ENCODE measurements at regions not wholly inside any gene's neighbourhood (a gene's known extent, or its start where the extent isn't known, plus 50 kb on each side); places are given as distances from the start of the nearest gene placed in this dataset.
"Not testable (repeated sequence)": the region's sequence is repeated elsewhere in the genome, so short reads cannot be mapped to it uniquely, and the experiment has no call there.

- TF ChIP-seq, protein P1, sequence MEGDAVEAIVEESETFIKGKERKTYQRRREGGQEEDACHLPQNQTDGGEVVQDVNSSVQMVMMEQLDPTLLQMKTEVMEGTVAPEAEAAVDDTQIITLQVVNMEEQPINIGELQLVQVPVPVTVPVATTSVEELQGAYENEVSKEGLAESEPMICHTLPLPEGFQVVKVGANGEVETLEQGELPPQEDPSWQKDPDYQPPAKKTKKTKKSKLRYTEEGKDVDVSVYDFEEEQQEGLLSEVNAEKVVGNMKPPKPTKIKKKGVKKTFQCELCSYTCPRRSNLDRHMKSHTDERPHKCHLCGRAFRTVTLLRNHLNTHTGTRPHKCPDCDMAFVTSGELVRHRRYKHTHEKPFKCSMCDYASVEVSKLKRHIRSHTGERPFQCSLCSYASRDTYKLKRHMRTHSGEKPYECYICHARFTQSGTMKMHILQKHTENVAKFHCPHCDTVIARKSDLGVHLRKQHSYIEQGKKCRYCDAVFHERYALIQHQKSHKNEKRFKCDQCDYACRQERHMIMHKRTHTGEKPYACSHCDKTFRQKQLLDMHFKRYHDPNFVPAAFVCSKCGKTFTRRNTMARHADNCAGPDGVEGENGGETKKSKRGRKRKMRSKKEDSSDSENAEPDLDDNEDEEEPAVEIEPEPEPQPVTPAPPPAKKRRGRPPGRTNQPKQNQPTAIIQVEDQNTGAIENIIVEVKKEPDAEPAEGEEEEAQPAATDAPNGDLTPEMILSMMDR (IDR thresholded peaks at IDR 0.05), result no peak
- DNase-seq (ENCODE audit: low spot score), result no peak
- Mint-ChIP-seq H3K27me3 (ENCODE audit: low read depth) (no peaks in the 10 kb centered on the region), H3K36me3 (ENCODE audit: low read depth) (no peaks in the 10 kb centered on the region), H3K9me3 (ENCODE audit: low read depth) (peaks cover 58% of the 10 kb centered on the region), H3K4me3 (ENCODE audit: unreplicated experiment) (no peak overlapping the region), H3K27ac (ENCODE audit: unreplicated experiment) (no peak overlapping the region), H3K4me1 (ENCODE audit: low read depth) (no peaks in the 10 kb centered on the region)
These were observed 593.7 kb downstream of the TMEM121 start for GRCh38 chr14:106120101-106120500.

GRCh38 chr14:106129274-106129673 lies 602.9 kb downstream of the TMEM121 start:
- H3K27ac Mint-ChIP-seq (ENCODE audit: unreplicated experiment), result no peak overlapping the region
- no peak overlapping the region for H3K4me3 Mint-ChIP-seq (ENCODE audit: unreplicated experiment)
- H3K27me3 Mint-ChIP-seq (ENCODE audit: low read depth), result no peaks in the 10 kb centered on the region
- no peaks in the 10 kb centered on the region for H3K36me3 Mint-ChIP-seq (ENCODE audit: low read depth)
- H3K9me3 Mint-ChIP-seq (ENCODE audit: low read depth), result peaks cover 61% of the 10 kb centered on the region
- H3K4me1 Mint-ChIP-seq (ENCODE audit: low read depth), result no peaks in the 10 kb centered on the region
- TF ChIP-seq, protein P1 (IDR thresholded peaks at IDR 0.05), result no peak
- no peak for DNase-seq (ENCODE audit: low spot score)

- DNase-seq (ENCODE audit: low spot score); H3K4me3 Mint-ChIP-seq (ENCODE audit: unreplicated experiment); H3K27ac Mint-ChIP-seq (ENCODE audit: unreplicated experiment); H3K4me1 Mint-ChIP-seq (ENCODE audit: low read depth); H3K36me3 Mint-ChIP-seq (ENCODE audit: low read depth); H3K27me3 Mint-ChIP-seq (ENCODE audit: low read depth): not testable (repeated sequence)
- H3K9me3 Mint-ChIP-seq (ENCODE audit: low read depth), result peaks cover 60% of the 10 kb centered on the region
These were observed 603.7 kb downstream of the TMEM121 start for GRCh38 chr14:106129904-106130661.

- not testable (repeated sequence) for H3K4me3 Mint-ChIP-seq (ENCODE audit: unreplicated experiment); H3K27ac Mint-ChIP-seq (ENCODE audit: unreplicated experiment); H3K4me1 Mint-ChIP-seq (ENCODE audit: low read depth); H3K27me3 Mint-ChIP-seq (ENCODE audit: low read depth); H3K36me3 Mint-ChIP-seq (ENCODE audit: low read depth); DNase-seq (ENCODE audit: low spot score)
- H3K9me3 Mint-ChIP-seq (ENCODE audit: low read depth), result peaks cover 46% of the 10 kb centered on the region
These were observed 606.7 kb downstream of the TMEM121 start for GRCh38 chr14:106133126-106133525.

GRCh38 chr14:106134886-106135285 lies 608.5 kb downstream of the TMEM121 start:
- TF ChIP-seq, protein P1 (IDR thresholded peaks at IDR 0.05), result no peak
- Mint-ChIP-seq H3K4me3 (ENCODE audit: unreplicated experiment) (no peak overlapping the region), H3K27ac (ENCODE audit: unreplicated experiment) (no peak overlapping the region), H3K9me3 (ENCODE audit: low read depth) (peaks cover 35% of the 10 kb centered on the region), H3K4me1 (ENCODE audit: low read depth) (no peaks in the 10 kb centered on the region), H3K36me3 (ENCODE audit: low read depth) (no peaks in the 10 kb centered on the region), H3K27me3 (ENCODE audit: low read depth) (no peaks in the 10 kb centered on the region)
- DNase-seq (ENCODE audit: low spot score), result no peak

DNA sequence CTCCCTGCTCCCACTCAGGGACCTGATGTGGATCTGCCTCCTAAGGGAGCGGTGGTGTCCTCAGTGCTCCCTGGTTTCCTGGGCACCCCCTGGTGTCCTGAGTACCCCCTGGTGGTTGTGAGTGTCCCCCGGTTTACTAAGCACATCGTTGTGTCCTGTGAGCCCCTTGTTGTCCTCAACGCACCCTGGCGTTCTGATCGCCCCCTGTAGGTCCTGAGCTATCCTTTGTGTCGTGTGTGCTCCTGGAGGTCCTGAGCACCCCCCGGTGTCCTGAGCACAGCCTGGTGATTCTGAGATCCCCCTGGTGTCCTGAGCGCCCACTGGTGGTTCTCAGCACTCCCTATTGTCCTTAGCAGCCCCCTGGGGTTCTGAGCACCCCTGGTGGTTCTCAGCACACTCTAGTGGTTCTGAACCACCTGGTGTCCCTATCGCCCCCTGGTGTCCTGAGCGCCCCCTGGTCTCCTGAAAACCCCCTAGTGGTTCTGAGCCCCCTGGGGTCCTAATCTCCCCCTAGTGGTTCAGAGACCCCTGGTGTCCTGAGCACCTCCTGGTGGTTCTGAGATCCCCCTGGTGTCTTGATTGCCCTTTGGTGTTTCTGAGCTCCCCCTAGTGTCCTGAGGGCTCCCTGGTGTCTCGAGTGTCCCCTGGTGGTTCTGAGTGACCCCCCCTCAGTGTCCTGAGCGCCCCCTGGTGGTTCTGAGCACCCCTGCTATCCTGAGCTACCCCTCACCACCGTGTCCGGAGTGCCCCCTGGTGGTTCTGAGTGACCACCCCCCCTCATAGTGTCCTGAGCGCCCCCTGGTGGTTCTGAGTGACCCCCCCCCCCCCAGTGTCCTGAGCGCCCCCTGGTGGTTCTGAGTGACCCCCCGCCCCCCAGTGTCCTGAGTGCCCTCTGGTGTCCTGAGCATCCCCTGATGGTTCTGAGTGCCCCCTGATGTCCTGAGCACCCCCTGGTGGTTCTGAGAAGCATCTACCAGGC lies 615.1 kb downstream of the TMEM121 start:
- H3K27ac Mint-ChIP-seq (ENCODE audit: unreplicated experiment), result no peak overlapping the region
- H3K4me3 Mint-ChIP-seq (ENCODE audit: unreplicated experiment), result no peak overlapping the region
- no peak for DNase-seq (ENCODE audit: low spot score)
- peaks cover 9% of the 10 kb centered on the region for H3K9me3 Mint-ChIP-seq (ENCODE audit: low read depth)
- no peaks in the 10 kb centered on the region for H3K36me3 Mint-ChIP-seq (ENCODE audit: low read depth)
- no peaks in the 10 kb centered on the region for H3K27me3 Mint-ChIP-seq (ENCODE audit: low read depth)
- no peaks in the 10 kb centered on the region for H3K4me1 Mint-ChIP-seq (ENCODE audit: low read depth)
- TF ChIP-seq, protein P1 (IDR thresholded peaks at IDR 0.05), result no peak

DNA sequence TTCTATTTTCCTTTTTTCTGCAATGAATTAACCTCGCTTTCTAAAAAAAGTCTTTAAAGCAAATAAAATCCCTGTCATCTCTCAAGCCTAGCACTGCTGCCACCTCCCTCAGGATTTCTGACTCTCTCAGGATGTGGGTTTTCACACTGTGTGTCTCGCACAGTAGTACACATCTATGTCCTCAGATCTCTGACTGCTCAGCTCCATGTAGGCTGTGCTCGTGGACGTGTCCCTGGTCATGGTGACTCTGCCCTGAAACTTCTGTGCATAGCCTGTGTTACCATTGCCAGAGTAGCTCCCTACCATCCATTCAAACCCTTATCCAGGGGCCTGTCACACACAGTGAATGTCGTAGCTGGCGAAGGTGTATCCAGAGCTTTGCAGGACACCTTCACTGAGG lies 619.3 kb downstream of the TMEM121 start:
- not testable (repeated sequence) for H3K4me1 Mint-ChIP-seq (ENCODE audit: low read depth); DNase-seq (ENCODE audit: low spot score); H3K36me3 Mint-ChIP-seq (ENCODE audit: low read depth); H3K27ac Mint-ChIP-seq (ENCODE audit: unreplicated experiment); H3K27me3 Mint-ChIP-seq (ENCODE audit: low read depth); H3K4me3 Mint-ChIP-seq (ENCODE audit: unreplicated experiment)
- peaks cover 15% of the 10 kb centered on the region for H3K9me3 Mint-ChIP-seq (ENCODE audit: low read depth)

Measured in chondrocyte (in vitro differentiated cells).